Nephron progenitor cell (in vitro differentiated cells): ENCODE measurements at regions not wholly inside any gene's neighbourhood (a gene's known extent, or its start where the extent isn't known, plus 50 kb on each side); places are given as distances from the start of the nearest gene placed in this dataset.
A peak's percentile ranks its signal among the peaks of the same experiment; 100 is the strongest.

ENCODE experiments used
- DNase-seq: peaks from one replicate; pipeline ENCODE4 v3.0.0; 2021
- H3K27ac Mint-ChIP-seq: 2 replicates; pipeline ENCODE4 v1.8.0; 2021; ENCODE audit warnings: mild to moderate bottlenecking, moderate library complexity, mixed read lengths
- H3K27me3 Mint-ChIP-seq: 2 replicates; pipeline ENCODE4 v1.8.0; 2021; ENCODE audit warnings: mild to moderate bottlenecking, low read depth, mixed read lengths; ENCODE audit not compliant: poor library complexity
- H3K36me3 Mint-ChIP-seq: 2 replicates; pipeline ENCODE4 v1.8.0; 2021; ENCODE audit warnings: low read depth, mixed read lengths
- H3K4me1 Mint-ChIP-seq: 2 replicates; pipeline ENCODE4 v1.8.0; 2021; ENCODE audit warnings: mixed read lengths
- H3K4me3 Mint-ChIP-seq: 2 replicates; pipeline ENCODE4 v1.8.0; 2021; ENCODE audit warnings: mild to moderate bottlenecking, moderate library complexity, mixed read lengths
- H3K9me3 Mint-ChIP-seq: 2 replicates; pipeline ENCODE4 v1.8.0; 2021; ENCODE audit warnings: mild to moderate bottlenecking, moderate library complexity, mixed read lengths
- CTCF ChIP-seq: fragments of 200-600 bp; sonication (generic); IDR thresholded peaks from 2 replicates; pipeline ENCODE4 v1.5.0; 2021; ENCODE audit warnings: antibody characterized with exemption

- H3K36me3 Mint-ChIP-seq = no peaks in the 10 kb centered on the region
- H3K27ac Mint-ChIP-seq = no peak overlapping the region
- no peaks in the 10 kb centered on the region for H3K4me1 Mint-ChIP-seq
- no peak for DNase-seq
- no peaks in the 10 kb centered on the region for H3K27me3 Mint-ChIP-seq
- H3K4me3 Mint-ChIP-seq = no peak overlapping the region
- H3K9me3 Mint-ChIP-seq = no peaks in the 10 kb centered on the region
- TF ChIP-seq CTCF = no peak
Observed at GRCh38 chr4:33133723-33134122, 2413.6 kb downstream of the PCDH7 start.

DNA sequence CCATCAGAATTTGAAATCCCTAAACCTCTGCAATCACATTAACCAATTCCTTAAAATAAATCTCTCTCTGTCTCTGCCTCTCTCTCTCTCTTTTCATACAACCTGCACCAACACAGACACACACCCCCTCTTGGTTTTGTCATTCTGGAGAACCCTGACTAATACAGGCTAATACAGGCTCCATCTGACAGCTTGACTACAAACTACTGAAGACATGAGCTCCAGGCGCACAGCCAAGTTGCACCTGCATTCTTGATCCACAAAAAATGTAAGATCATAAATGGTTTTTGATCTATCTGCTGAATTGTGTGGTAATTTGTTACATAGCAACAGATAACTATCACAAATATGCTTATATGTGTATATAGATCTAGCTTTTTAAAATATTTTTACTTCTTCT lies 2414.2 kb downstream of the PCDH7 start:
- Mint-ChIP-seq H3K4me3 (no peak overlapping the region), H3K27ac (no peak overlapping the region), H3K9me3 (no peaks in the 10 kb centered on the region), H3K4me1 (no peaks in the 10 kb centered on the region), H3K27me3 (no peaks in the 10 kb centered on the region), H3K36me3 (no peaks in the 10 kb centered on the region)
- no peak for TF ChIP-seq CTCF
- DNase-seq = no peak

GRCh38 chr4:33149658-33150524 lies 2429.7 kb downstream of the PCDH7 start:
- no peaks in the 10 kb centered on the region for H3K4me1 Mint-ChIP-seq
- H3K27me3 Mint-ChIP-seq = no peaks in the 10 kb centered on the region
- no peaks in the 10 kb centered on the region for H3K36me3 Mint-ChIP-seq
- H3K27ac Mint-ChIP-seq = no peak overlapping the region
- TF ChIP-seq CTCF = no peak
- H3K9me3 Mint-ChIP-seq = no peaks in the 10 kb centered on the region
- no peak for DNase-seq
- no peak overlapping the region for H3K4me3 Mint-ChIP-seq

GRCh38 chr4:33150525-33150910 lies 2430.3 kb downstream of the PCDH7 start:
- DNase-seq = no peak
- no peaks in the 10 kb centered on the region for H3K9me3 Mint-ChIP-seq
- no peaks in the 10 kb centered on the region for H3K36me3 Mint-ChIP-seq
- no peaks in the 10 kb centered on the region for H3K4me1 Mint-ChIP-seq
- no peak overlapping the region for H3K4me3 Mint-ChIP-seq
- no peak for TF ChIP-seq CTCF
- H3K27ac Mint-ChIP-seq = no peak overlapping the region
- H3K27me3 Mint-ChIP-seq = no peaks in the 10 kb centered on the region

GRCh38 chr4:33160126-33160525 lies 2440.0 kb downstream of the PCDH7 start:
- Mint-ChIP-seq H3K4me1 (no peaks in the 10 kb centered on the region), H3K27ac (no peak overlapping the region), H3K9me3 (peaks cover 7% of the 10 kb centered on the region), H3K36me3 (no peaks in the 10 kb centered on the region), H3K27me3 (no peaks in the 10 kb centered on the region), H3K4me3 (no peak overlapping the region)
- no peak for DNase-seq
- TF ChIP-seq CTCF = peak; percentile 35

GRCh38 chr4:33161202-33161601 lies 2441.0 kb downstream of the PCDH7 start:
- no peak for DNase-seq
- no peak overlapping the region for H3K4me3 Mint-ChIP-seq
- H3K4me1 Mint-ChIP-seq = no peaks in the 10 kb centered on the region
- no peaks in the 10 kb centered on the region for H3K36me3 Mint-ChIP-seq
- no peak overlapping the region for H3K27ac Mint-ChIP-seq
- TF ChIP-seq CTCF = no peak
- H3K9me3 Mint-ChIP-seq = peaks cover 4% of the 10 kb centered on the region
- H3K27me3 Mint-ChIP-seq = no peaks in the 10 kb centered on the region
